Erythroblast (primary cell): ENCODE measurements at regions not wholly inside any gene's neighbourhood (a gene's known extent, or its start where the extent isn't known, plus 50 kb on each side); places are given as distances from the start of the nearest gene placed in this dataset.

ENCODE experiments used
- GATA1 ChIP-seq: IDR thresholded peaks from 2 replicates; pipeline ENCODE4 v1.6.1; 2011; ENCODE audit warnings: low read depth, mild to moderate bottlenecking, control low read depth, low read length, moderate library complexity
- POLR2A ChIP-seq: IDR thresholded peaks from 2 replicates; pipeline ENCODE4 v1.6.1; 2011; ENCODE audit warnings: mild to moderate bottlenecking, low read length

GRCh38 chr12:81021131-81021748, 56.6 kb upstream of the ACSS3 start:
- TF ChIP-seq POLR2A (no peak), GATA1 (no peak)
